GM12878 (cell line): ENCODE measurements at regions not wholly inside any gene's neighbourhood (a gene's known extent, or its start where the extent isn't known, plus 50 kb on each side); places are given as distances from the start of the nearest gene placed in this dataset.

Experiments
- ATAC-seq: fragments of 200-7000 bp; cut with Tn5 transposase; 3 replicates; pipeline ENCODE4 v1.9.1; 2020; ENCODE audit warnings: mild to moderate bottlenecking, moderate library complexity
- BruUV-seq: library from RNA; stranded (reverse); fragments of 400-500 nt; replicated peaks from 2 replicates; lab custom pipeline; 2021; lab: Mats Ljungman, UMichigan
- CTCF ChIA-PET: fragments of 300-600 bp; sonication (Branson Sonifier 250); formaldehyde crosslinking; extraction: SDS; loops from one replicate; lab custom pipeline; 2021; ENCODE audit warnings: inconsistent platforms; lab: Yijun Ruan, JAX
- POLR2A ChIA-PET: fragments of 350-600 bp; formaldehyde crosslinking; extraction: SDS; loops from one replicate; lab custom pipeline; 2021; ENCODE audit warnings: inconsistent platforms; lab: Charles Lee
- RAD21 ChIA-PET: fragments of 300-600 bp; sonication (Branson Sonifier 250); formaldehyde crosslinking; loops from one replicate; lab custom pipeline; 2023; ENCODE audit warnings: antibody characterized with exemption; ENCODE audit not compliant: unreplicated experiment; lab: Charles Lee
- SMC1A ChIA-PET: fragments of 300-600 bp; sonication (Branson Sonifier 250); formaldehyde crosslinking; loops from one replicate; lab custom pipeline; 2023; ENCODE audit not compliant: unreplicated experiment, uncharacterized antibody; lab: Charles Lee
- DNase-seq: peaks from one replicate; pipeline ENCODE4 v3.0.0-alpha.2; 2011; ENCODE audit warnings: low read depth, low spot score
- FAIRE-seq: peaks from 3 replicates; lab custom pipeline; 2011; peaks lifted over from hg19 to GRCh38; lab: Jason Lieb, UNC
- H2AFZ ChIP-seq: 2 replicates; pipeline ENCODE4 v1.6.0; 2011; ENCODE audit warnings: low read depth, low read length, control low read depth; ENCODE audit not compliant: control insufficient read depth
- H3K27ac ChIP-seq: 2 replicates; pipeline ENCODE4 v1.5.1; 2011; ENCODE audit warnings: control low read depth; ENCODE audit not compliant: control insufficient read depth, insufficient read depth
- H3K27me3 ChIP-seq, 2 experiments: replicated peaks in 1 of 2; 2 replicates each; pipeline versions ENCODE4 v1.6.0 to v1.6.1; 2011; ENCODE audit warnings: low read length in 1 of 2; ENCODE audit not compliant: control insufficient read depth in 2 of 2, insufficient read depth in 2 of 2
- H3K36me3 ChIP-seq, 2 experiments: 2 replicates each; pipeline ENCODE4 v1.5.1; 2011; ENCODE audit warnings: low read length in 1 of 2; ENCODE audit not compliant: control insufficient read depth in 2 of 2, insufficient read depth in 2 of 2
- H3K4me1 ChIP-seq: 2 replicates; pipeline ENCODE4 v1.6.1; 2011; ENCODE audit warnings: mild to moderate bottlenecking, low read length, moderate library complexity, mixed read lengths; ENCODE audit not compliant: control insufficient read depth, insufficient read depth
- H3K4me2 ChIP-seq: 2 replicates; pipeline ENCODE4 v1.6.0; 2011; ENCODE audit warnings: control low read depth; ENCODE audit not compliant: control insufficient read depth, insufficient read depth
- H3K4me3 ChIP-seq: fragments of 200-600 bp; sonication (generic); 2 replicates; pipeline ENCODE4 v1.5.1; 2016
- H3K79me2 ChIP-seq: 2 replicates; pipeline ENCODE4 v1.6.0; 2011; ENCODE audit warnings: low read length; ENCODE audit not compliant: control insufficient read depth, insufficient read depth
- H3K9ac ChIP-seq: 2 replicates; pipeline ENCODE4 v1.8.0; 2011; ENCODE audit warnings: low read length, control low read depth, mixed read lengths; ENCODE audit not compliant: control insufficient read depth, insufficient read depth
- H3K9me3 ChIP-seq: replicated peaks from 3 replicates; pipeline ENCODE4 v1.5.1; 2011; ENCODE audit warnings: mild to moderate bottlenecking, low read length; ENCODE audit not compliant: control insufficient read depth, insufficient read depth
- H4K20me1 ChIP-seq: 2 replicates; pipeline ENCODE4 v1.6.0; 2011; ENCODE audit not compliant: control insufficient read depth, insufficient read depth
- HSF1 ChIP-seq: fragments of 150-350 bp; IDR thresholded peaks from 2 replicates; pipeline ENCODE4 v1.6.1; 2014; ENCODE audit warnings: mild to moderate bottlenecking, low read depth, low read length
- IKZF1 ChIP-seq: fragments of 450-650 bp; conservative IDR thresholded peaks from 2 replicates; pipeline ENCODE4 v1.6.1; 2017; ENCODE audit warnings: antibody characterized with exemption, mild to moderate bottlenecking
- MEF2B ChIP-seq: fragments of 450-650 bp; IDR thresholded peaks from 2 replicates; pipeline ENCODE4 v1.6.1; 2018; ENCODE audit warnings: mild to moderate bottlenecking, moderate library complexity; ENCODE audit not compliant: partially characterized antibody, poor library complexity, severe bottlenecking
- MLLT1 ChIP-seq: fragments of 450-650 bp; IDR thresholded peaks from 2 replicates; pipeline ENCODE4 v1.6.1; 2016; ENCODE audit warnings: mild to moderate bottlenecking
- MYB ChIP-seq: fragments of 150-350 bp; IDR thresholded peaks from 2 replicates; pipeline ENCODE4 v1.6.1; 2014; ENCODE audit warnings: mild to moderate bottlenecking, low read depth, low read length, borderline replicate concordance
- SMARCA5 ChIP-seq: fragments of 450-650 bp; IDR thresholded peaks from 2 replicates; pipeline ENCODE4 v1.6.1; 2017; ENCODE audit warnings: mild to moderate bottlenecking
- SMC3 ChIP-seq: IDR thresholded peaks from 2 replicates; pipeline ENCODE4 v1.6.1; 2011; ENCODE audit warnings: low read length, improper control_type of control experiment, borderline replicate concordance
- SP1 ChIP-seq: IDR thresholded peaks from one replicate; pipeline ENCODE4 v1.6.1; 2011; ENCODE audit warnings: low read depth, low read length
- WGBS: methylation state at CpG from one replicate; pipeline ENCODE4 v1.1.6; 2016; ENCODE audit warnings: low lambda C conversion rate; ENCODE audit not compliant: insufficient replicate concordance, insufficient coverage; ENCODE audit errors: missing lambda C conversion rate; 5-methylcytosine and 5-hydroxymethylcytosine counted together
- in situ Hi-C: fragments of 300-500 bp; cut with MboI; formaldehyde crosslinking; loops from 9 replicates; pipeline ENCODE4 v1.14.3; 2018; ENCODE audit warnings: mixed read lengths
- intact Hi-C: fragments of 100-400 bp; cut with micrococcal nuclease; formaldehyde crosslinking; loops from one replicate; pipeline ENCODE4 v1.14.2; 2022; ENCODE audit not compliant: unreplicated experiment

GRCh38 chr1:162966613-162967012 is 102.5 kb upstream of the RGS4 start:
- intact Hi-C loops: no loop called here
- no peaks in the 10 kb centered on the region for H4K20me1 ChIP-seq
- no peak for ATAC-seq
- TF ChIP-seq SP1: no peak
- TF ChIP-seq SMC3: no peak
- no peak for TF ChIP-seq HSF1
- no peak for TF ChIP-seq MEF2B
- no peak for TF ChIP-seq MYB
- TF ChIP-seq SMARCA5: no peak
- TF ChIP-seq IKZF1: no peak
- TF ChIP-seq MLLT1: no peak
- H3K4me1 ChIP-seq: no peaks in the 10 kb centered on the region
- 0% methylated on average over 1 of the region's 1 CpG for WGBS
- H3K79me2 ChIP-seq: no peaks in the 10 kb centered on the region
- H2AFZ ChIP-seq: no peak overlapping the region
- in situ Hi-C loops: no loop called here
- CTCF ChIA-PET: no interaction called here
- no peak for FAIRE-seq
- no TSS peak for BruUV-seq
- SMC1A ChIA-PET: no interaction called here
- H3K4me2 ChIP-seq: no peak overlapping the region
- DNase-seq: no peak
- no peak overlapping the region for H3K9ac ChIP-seq
- H3K4me3 ChIP-seq: no peak overlapping the region
- H3K27me3 ChIP-seq: 0 out of 4 replicates have a peak, but pooled peaks cover 0 to 2% of the 10 kb centered on the region in 2 experiments
- no peaks in the 10 kb centered on the region for H3K36me3 ChIP-seq
- no peak overlapping the region for H3K27ac ChIP-seq
- POLR2A ChIA-PET: no interaction called here
- no peaks in the 10 kb centered on the region for H3K9me3 ChIP-seq
- RAD21 ChIA-PET: no interaction called here
